ENCODE measurements at regions not wholly inside any gene's neighbourhood (a gene's known extent, or its start where the extent isn't known, plus 50 kb on each side); places are given as distances from the start of the nearest gene placed in this dataset.

DNA sequence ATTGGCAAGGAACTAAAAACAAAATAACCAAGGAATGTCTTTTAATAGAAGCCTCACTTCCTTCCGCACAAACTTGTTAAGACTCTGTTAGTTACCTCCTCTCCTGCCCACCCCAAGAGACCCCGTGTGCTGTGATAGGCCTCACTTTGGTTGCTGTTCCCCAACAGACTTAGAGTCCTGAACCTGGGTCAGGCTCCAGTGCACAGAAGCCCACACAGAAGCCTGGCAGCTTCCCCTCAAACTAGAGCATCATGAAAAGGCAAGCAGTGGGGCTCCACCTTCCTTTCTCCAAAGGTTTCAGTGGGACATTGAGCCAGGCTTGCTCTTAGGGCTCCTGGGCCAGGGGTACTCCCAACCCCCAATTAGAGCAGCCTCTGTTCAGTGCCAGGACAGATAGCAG is 230.5 kb downstream of the ESM1 start:
- ChIA-PET CTCF (no interaction called here), POLR2A (ENCODE audit: unreplicated experiment) (no interaction called here)
- H3K4me2 ChIP-seq (ENCODE audit: low read length), result no peak overlapping the region
- H3F3A ChIP-seq (ENCODE audit: low read length, unreplicated experiment), result no peaks in the 10 kb centered on the region
- no TSS peak for BruUV-seq (replicated peaks)
- no peak overlapping the region for H3K9ac ChIP-seq (ENCODE audit: low read length)
- no peaks in the 10 kb centered on the region for H3K9me2 ChIP-seq (replicated peaks; ENCODE audit: low read length)
- DNase-seq (no peak), ATAC-seq (no peak)
- H3K79me2 ChIP-seq (ENCODE audit: low read length), result no peaks in the 10 kb centered on the region
- H3K4me3 ChIP-seq (ENCODE audit: low read length), result no peak overlapping the region
- TF ChIP-seq EZH2 (IDR thresholded peaks at IDR 0.05; ENCODE audit: low read length, unreplicated experiment) (no peak), EZH2phosphoT487 (IDR thresholded peaks at IDR 0.05; ENCODE audit: borderline replicate concordance, low read length) (no peak)
- TF ChIP-seq, protein P1, sequence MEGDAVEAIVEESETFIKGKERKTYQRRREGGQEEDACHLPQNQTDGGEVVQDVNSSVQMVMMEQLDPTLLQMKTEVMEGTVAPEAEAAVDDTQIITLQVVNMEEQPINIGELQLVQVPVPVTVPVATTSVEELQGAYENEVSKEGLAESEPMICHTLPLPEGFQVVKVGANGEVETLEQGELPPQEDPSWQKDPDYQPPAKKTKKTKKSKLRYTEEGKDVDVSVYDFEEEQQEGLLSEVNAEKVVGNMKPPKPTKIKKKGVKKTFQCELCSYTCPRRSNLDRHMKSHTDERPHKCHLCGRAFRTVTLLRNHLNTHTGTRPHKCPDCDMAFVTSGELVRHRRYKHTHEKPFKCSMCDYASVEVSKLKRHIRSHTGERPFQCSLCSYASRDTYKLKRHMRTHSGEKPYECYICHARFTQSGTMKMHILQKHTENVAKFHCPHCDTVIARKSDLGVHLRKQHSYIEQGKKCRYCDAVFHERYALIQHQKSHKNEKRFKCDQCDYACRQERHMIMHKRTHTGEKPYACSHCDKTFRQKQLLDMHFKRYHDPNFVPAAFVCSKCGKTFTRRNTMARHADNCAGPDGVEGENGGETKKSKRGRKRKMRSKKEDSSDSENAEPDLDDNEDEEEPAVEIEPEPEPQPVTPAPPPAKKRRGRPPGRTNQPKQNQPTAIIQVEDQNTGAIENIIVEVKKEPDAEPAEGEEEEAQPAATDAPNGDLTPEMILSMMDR (conservative IDR thresholded peaks at IDR 0.05; ENCODE audit: low read depth, low read length), result no peak
- no peaks in the 10 kb centered on the region for H4K20me1 ChIP-seq (ENCODE audit: low read length)
- no peaks in the 10 kb centered on the region for H3K36me3 ChIP-seq (ENCODE audit: low read depth, low read length)
- intact Hi-C loops (cut with micrococcal nuclease), result no loop called here
- no peak overlapping the region for H2AFZ ChIP-seq (ENCODE audit: low read length)
- no peaks in the 10 kb centered on the region for H3K9me3 ChIP-seq (ENCODE audit: low read length)
- no peaks in the 10 kb centered on the region for H3K27me3 ChIP-seq (ENCODE audit: low read length)
- no peaks in the 10 kb centered on the region for H3K4me1 ChIP-seq (ENCODE audit: insufficient read depth, low read length)
- no peak overlapping the region for H3K27ac ChIP-seq (ENCODE audit: low read length)

- DNase-seq (no peak), ATAC-seq (no peak)
- Histone ChIP-seq H3F3A (ENCODE audit: low read length, unreplicated experiment) (no peaks in the 10 kb centered on the region), H2AFZ (ENCODE audit: low read length) (no peak overlapping the region), H3K36me3 (ENCODE audit: low read depth, low read length) (no peaks in the 10 kb centered on the region), H3K9ac (ENCODE audit: low read length) (no peak overlapping the region), H3K9me3 (ENCODE audit: low read length) (no peaks in the 10 kb centered on the region), H3K4me2 (ENCODE audit: low read length) (no peak overlapping the region), H4K20me1 (ENCODE audit: low read length) (no peaks in the 10 kb centered on the region), H3K79me2 (ENCODE audit: low read length) (no peaks in the 10 kb centered on the region), H3K9me2 (replicated peaks; ENCODE audit: low read length) (no peaks in the 10 kb centered on the region), H3K27ac (ENCODE audit: low read length) (no peak overlapping the region), H3K4me3 (ENCODE audit: low read length) (no peak overlapping the region), H3K27me3 (ENCODE audit: low read length) (no peaks in the 10 kb centered on the region), H3K4me1 (ENCODE audit: insufficient read depth, low read length) (no peaks in the 10 kb centered on the region)
- no TSS peak for BruUV-seq (replicated peaks)
- CTCF ChIA-PET, result no interaction called here
- POLR2A ChIA-PET (ENCODE audit: unreplicated experiment), result no interaction called here
- intact Hi-C loops (cut with micrococcal nuclease), result no loop called here
- TF ChIP-seq, protein P1 (conservative IDR thresholded peaks at IDR 0.05; ENCODE audit: low read depth, low read length), result no peak
- TF ChIP-seq EZH2phosphoT487 (IDR thresholded peaks at IDR 0.05; ENCODE audit: borderline replicate concordance, low read length), result no peak
- TF ChIP-seq EZH2 (IDR thresholded peaks at IDR 0.05; ENCODE audit: low read length, unreplicated experiment), result no peak
These were observed 231.0 kb downstream of the ESM1 start for GRCh38 chr5:54754420-54754819.

DNA sequence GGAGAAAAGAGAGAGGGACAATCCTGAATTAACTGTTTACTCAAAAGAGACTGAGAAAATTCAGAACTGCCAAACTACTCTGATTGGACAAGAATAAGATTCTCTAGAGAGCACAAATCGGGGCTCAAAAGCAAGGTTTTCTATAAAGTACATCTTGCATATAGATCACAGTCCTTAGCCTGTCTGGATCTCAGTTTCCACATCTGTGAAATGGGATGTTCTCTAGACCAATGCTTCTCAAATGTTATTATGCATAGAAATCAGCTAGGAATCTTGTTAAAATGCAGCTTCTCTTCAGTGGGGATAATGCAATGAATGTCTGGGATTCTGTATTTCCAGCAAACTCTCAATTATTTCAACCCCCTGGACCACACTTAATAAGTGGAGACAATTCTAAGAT is 231.6 kb downstream of the ESM1 start:
- ChIA-PET POLR2A (ENCODE audit: unreplicated experiment) (no interaction called here), CTCF (no interaction called here)
- no peak overlapping the region for H3K4me3 ChIP-seq (ENCODE audit: low read length)
- BruUV-seq (replicated peaks), result no TSS peak
- H3K27ac ChIP-seq (ENCODE audit: low read length), result no peak overlapping the region
- H3K36me3 ChIP-seq (ENCODE audit: low read depth, low read length), result no peaks in the 10 kb centered on the region
- H3K4me1 ChIP-seq (ENCODE audit: insufficient read depth, low read length), result no peaks in the 10 kb centered on the region
- ATAC-seq, result no peak
- no peak overlapping the region for H3K4me2 ChIP-seq (ENCODE audit: low read length)
- intact Hi-C loops (cut with micrococcal nuclease), result no loop called here
- no peaks in the 10 kb centered on the region for H3K9me3 ChIP-seq (ENCODE audit: low read length)
- no peak for TF ChIP-seq EZH2 (IDR thresholded peaks at IDR 0.05; ENCODE audit: low read length, unreplicated experiment)
- TF ChIP-seq, protein P1 (conservative IDR thresholded peaks at IDR 0.05; ENCODE audit: low read depth, low read length), result no peak
- no peak for TF ChIP-seq EZH2phosphoT487 (IDR thresholded peaks at IDR 0.05; ENCODE audit: borderline replicate concordance, low read length)
- no peaks in the 10 kb centered on the region for H3K9me2 ChIP-seq (replicated peaks; ENCODE audit: low read length)
- H3K27me3 ChIP-seq (ENCODE audit: low read length), result no peaks in the 10 kb centered on the region
- no peak overlapping the region for H2AFZ ChIP-seq (ENCODE audit: low read length)
- H3F3A ChIP-seq (ENCODE audit: low read length, unreplicated experiment), result no peaks in the 10 kb centered on the region
- DNase-seq, result no peak
- H4K20me1 ChIP-seq (ENCODE audit: low read length), result no peaks in the 10 kb centered on the region
- no peaks in the 10 kb centered on the region for H3K79me2 ChIP-seq (ENCODE audit: low read length)
- no peak overlapping the region for H3K9ac ChIP-seq (ENCODE audit: low read length)
